OCI-LY1 (cell line): ENCODE measurements at regions not wholly inside any gene's neighbourhood (a gene's known extent, or its start where the extent isn't known, plus 50 kb on each side); places are given as distances from the start of the nearest gene placed in this dataset.

Source experiments
- EZH2 ChIP-seq: fragments of 200-600 bp; sonication (generic), shearing (Covaris generic); IDR thresholded peaks from 2 replicates; pipeline ENCODE4 v1.8.0; 2017; ENCODE audit warnings: borderline replicate concordance, mixed run types, mild to moderate bottlenecking, antibody characterized with exemption, low read length, moderate library complexity, mixed read lengths
- TF ChIP-seq, protein P1 (sequence below): fragments of 200-600 bp; sonication (generic), shearing (Covaris generic); IDR thresholded peaks from 2 replicates; pipeline ENCODE4 v1.5.1; 2017; ENCODE audit warnings: mild to moderate bottlenecking, antibody characterized with exemption, low read length, moderate library complexity, mixed read lengths

DNA sequence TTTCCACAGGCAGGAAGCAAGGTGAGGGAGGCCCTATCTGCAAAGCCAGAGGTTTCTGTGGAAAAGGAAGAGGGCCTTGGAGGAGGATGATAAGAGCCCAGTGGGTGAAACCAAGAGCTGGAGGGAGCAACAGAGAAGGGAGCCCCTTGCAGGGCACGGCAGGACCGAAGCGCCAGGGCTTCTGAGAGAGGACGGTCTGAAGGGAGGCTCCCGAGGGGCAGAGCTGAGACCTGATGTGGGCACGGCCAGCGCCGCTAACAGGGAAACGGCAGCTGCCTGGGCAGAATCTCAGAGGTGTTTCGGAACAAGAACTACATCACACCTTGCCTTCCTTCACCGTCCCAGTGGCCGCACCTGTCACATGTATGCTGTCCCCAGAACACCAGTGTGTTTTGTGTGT is 144.3 kb upstream of the ADARB2 start:
- TF ChIP-seq EZH2, result no peak
- TF ChIP-seq, protein P1, sequence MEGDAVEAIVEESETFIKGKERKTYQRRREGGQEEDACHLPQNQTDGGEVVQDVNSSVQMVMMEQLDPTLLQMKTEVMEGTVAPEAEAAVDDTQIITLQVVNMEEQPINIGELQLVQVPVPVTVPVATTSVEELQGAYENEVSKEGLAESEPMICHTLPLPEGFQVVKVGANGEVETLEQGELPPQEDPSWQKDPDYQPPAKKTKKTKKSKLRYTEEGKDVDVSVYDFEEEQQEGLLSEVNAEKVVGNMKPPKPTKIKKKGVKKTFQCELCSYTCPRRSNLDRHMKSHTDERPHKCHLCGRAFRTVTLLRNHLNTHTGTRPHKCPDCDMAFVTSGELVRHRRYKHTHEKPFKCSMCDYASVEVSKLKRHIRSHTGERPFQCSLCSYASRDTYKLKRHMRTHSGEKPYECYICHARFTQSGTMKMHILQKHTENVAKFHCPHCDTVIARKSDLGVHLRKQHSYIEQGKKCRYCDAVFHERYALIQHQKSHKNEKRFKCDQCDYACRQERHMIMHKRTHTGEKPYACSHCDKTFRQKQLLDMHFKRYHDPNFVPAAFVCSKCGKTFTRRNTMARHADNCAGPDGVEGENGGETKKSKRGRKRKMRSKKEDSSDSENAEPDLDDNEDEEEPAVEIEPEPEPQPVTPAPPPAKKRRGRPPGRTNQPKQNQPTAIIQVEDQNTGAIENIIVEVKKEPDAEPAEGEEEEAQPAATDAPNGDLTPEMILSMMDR, result no peak
